ENCODE measurements at regions not wholly inside any gene's neighbourhood (a gene's known extent, or its start where the extent isn't known, plus 50 kb on each side); places are given as distances from the start of the nearest gene placed in this dataset.
"Not testable (repeated sequence)": the region's sequence is repeated elsewhere in the genome, so short reads cannot be mapped to it uniquely, and the experiment has no call there.

DNA sequence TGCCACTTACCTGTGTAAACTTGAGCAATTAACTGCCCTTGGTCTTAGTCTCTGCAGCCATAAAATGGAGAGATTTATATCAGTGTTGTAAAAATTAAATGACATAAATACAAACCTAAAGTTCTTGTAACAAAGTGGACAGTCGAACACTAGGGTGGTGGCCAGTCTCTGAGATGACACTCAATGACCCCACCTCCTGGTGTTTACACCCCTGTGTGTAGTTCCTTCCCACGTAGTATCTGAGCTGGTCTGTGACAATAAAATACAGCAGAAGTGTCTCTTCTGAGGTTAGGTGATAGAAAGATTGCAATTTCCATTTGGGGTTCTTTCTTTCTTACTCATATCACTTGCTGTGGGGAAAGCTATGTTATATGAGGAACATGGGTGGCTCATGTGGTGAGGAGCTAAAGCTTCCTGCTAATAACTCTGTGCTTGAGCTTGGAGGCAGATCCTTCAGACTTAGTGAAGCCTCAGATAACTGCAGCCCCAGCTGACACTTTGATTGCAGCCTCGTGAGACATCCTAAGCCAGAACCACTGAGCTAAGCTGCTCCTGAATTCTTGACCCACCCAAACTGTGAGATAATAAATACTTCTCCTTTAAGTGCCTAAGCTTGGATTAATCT is 173.4 kb upstream of the CHD1 start:
- no peak for DNase-seq

DNA sequence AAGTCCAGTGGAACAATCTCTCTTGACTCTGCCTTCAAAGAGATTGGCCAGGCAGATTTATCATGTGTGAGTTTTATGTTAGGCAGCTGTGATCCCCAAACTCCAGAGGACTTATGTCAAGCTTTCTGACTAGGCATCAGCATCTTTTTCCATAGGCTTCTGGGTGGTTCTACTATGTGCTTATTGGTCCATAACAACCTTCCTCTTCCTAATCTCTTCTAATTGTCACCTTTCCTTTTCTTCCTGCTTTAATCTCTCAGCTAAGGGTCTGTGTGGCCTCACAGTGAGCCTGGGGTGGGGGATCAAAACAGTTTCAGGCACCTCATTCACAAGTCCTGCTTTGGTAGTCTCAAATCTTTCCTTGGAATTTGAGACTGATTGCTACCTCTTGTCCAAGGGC is 170.9 kb upstream of the CHD1 start:
- DNase-seq = no peak

DNA sequence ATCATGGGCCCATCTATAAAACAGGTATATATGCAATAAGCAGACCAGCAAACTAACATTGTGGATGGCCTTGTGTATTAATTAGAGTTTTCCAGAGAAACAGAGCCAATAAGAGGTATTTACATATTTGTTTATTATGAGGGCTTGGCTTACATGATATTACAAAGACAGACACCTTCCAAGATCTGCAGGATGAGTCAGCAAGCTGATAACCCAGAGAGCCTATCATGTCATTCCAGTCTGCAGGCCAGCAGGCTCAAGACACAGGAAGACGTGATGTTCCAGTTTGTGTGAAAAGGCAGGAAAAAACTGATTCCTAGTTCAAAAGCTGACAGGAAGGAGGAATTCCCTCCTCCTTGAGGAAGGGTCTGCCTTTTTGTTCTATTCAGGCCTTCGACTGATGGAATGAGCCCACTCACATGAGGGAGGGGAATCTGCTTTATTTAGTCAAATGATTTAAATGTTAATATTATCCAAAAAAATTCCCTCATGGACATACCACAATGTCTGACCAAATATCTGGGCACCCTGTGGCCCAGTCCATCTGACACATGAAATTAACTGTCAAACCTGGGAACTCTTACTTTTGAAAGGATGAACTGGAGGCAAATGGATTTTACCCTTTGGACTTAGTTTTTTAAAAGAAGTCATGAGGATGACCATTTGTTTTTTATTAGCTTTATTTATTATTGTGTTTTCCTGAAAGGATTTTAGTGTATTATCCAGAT is 161.2 kb upstream of the CHD1 start:
- no peak for DNase-seq

DNA sequence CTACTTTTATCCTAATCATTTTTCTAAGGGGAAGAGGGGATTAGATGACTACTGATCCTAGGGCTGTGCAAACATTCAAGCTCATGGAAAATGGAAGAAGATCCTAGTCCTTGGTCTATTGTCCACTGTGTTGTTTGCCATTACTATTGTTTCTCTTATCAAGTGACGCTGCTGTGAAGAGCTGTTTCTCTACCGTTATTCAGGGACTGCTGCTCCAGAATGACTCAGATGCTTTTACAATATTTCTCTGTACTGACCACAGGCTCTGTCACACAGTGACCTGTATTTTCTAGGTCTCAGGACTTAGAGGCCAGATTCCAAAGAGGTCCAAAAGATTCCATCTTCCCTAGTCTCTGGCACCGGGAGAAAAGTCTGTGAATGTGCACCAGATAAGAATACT is 159.5 kb upstream of the CHD1 start:
- no peak for DNase-seq

DNA sequence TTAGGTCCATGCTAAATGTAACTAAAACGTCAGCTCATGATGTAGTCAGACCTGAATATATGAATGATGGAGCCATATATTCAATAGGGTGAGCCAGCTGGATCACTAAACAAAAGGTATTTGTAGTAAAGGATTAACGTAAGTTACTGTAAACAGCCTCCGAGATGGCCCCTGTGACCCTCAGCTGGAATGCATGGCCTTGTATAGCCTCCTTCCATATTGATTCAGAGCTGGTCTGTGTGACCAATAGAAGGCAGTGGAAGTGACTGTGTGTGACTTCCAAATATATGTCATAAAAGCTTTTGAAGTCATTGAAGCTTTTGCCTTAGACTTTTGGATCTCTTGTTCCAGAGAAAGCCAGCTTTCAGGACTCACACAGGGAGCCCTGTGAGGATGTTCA is 154.4 kb upstream of the CHD1 start:
- DNase-seq = no peak

DNA sequence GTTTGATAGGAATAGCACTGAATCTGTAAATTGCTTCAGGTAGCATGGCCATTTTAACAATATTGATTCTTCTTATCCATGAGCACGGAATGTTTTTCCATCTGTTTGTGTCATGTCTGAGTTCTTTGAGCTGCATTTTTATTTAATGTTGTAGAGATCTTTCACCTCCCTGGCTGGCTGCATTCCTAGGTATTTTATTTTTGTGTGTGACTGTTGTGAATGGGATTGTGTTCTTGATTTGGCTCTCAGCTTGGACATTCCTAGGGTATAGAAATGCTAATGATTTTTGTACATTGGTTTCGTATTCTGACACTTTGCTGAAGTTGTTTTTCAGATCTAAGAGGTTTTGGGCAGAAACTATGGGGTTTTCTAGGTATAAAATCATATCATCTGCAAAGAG is 152.9 kb upstream of the CHD1 start:
- DNase-seq = no peak

DNA sequence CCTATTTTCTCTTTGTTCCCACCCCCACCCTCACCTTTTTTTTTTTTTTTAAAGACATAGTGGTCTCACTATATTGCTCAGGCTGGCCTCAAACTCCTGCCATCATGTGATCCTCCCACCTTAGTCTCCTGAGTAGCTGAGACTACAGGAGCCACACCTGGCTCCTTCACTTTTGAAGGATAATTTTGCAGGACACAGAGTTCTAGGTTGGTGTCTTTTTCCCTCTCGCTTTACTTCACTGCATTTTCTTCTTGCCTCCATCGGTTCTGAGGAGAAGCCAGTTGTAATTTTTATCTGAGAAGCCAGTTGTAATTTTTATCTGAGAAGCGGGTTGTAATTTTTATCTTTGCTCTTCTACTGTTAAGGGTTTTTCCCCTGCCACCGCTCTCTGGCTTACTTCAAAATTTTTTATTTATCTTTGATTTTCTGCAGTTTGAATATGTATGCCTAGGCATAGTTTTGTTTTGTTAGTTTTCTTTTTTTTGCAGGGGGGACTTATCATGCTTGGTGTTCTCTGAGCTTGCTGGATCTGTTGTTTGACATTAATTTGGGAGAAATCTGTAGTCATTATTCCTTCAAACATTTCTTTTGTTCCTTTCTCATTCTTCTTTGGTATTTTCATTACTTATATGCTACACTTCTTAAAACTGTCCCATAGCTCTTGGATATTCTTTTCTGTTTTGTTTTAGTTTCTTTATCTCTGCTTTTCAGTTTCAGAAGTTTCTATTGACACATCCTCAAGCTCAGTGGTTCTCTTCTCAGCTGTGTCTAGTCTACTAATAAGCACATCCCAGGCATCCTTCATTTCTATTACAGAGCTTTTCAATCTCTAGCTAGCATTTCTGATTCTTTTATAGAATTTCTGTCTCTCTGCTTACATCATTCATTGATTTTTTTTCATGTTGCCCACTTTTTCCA is 148.2 kb upstream of the CHD1 start:
- DNase-seq = no peak

DNA sequence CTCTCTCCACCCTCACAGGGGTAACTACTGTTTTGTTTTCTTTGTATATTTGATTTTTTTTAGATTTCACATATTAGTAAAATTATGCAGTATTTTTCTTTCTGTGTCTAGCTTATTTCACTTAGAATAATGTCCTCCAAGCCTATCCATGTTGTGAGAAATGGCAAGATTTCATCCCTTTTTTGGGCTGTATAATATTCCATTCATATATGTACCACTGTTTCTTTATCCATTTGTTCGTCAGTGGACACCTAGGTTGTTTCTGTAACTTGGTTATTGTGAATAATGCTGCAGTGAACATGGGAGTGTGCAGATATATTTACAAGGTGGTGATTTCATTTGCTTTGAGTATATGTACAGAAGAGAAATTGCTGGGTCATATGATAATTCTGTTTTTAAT is 144.0 kb upstream of the CHD1 start:
- DNase-seq = no peak

DNA sequence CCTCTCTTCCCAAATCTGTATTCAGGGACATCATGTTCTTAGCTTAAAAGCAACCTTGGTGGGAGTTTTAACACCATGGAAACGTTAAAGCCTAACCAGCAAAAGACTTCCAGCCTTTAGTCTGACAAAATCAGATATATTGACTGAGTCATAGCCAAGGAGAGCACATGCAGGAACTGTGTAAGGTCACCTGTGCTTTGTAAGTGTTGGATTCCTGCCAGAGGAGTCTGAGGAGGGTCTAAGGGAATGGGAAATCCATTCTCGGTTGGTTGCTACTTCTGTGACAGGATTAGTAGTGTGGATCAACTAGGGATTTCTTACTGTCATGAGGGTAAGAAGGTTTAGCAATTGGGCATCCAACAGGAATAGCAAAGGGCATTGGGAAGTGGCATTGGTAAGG is 142.0 kb upstream of the CHD1 start:
- no peak for DNase-seq

DNA sequence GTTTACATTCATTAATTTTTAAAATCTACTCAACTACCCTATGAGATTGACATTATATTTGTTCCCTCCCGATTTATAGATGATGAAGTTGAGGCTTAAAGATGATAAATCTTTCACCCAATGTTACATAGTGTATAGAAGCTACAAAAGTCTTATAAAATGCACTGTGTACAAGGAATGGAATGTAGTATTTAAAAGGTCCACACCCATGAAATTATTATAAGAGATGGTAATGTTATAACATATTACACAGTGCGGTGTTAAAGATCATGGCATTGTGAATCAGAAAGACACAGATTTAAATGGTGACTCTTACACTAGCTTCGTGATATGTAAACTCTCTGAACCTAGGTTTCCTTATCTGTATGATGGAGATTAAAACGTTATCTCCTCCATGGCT is 141.6 kb upstream of the CHD1 start:
- no peak for DNase-seq

DNA sequence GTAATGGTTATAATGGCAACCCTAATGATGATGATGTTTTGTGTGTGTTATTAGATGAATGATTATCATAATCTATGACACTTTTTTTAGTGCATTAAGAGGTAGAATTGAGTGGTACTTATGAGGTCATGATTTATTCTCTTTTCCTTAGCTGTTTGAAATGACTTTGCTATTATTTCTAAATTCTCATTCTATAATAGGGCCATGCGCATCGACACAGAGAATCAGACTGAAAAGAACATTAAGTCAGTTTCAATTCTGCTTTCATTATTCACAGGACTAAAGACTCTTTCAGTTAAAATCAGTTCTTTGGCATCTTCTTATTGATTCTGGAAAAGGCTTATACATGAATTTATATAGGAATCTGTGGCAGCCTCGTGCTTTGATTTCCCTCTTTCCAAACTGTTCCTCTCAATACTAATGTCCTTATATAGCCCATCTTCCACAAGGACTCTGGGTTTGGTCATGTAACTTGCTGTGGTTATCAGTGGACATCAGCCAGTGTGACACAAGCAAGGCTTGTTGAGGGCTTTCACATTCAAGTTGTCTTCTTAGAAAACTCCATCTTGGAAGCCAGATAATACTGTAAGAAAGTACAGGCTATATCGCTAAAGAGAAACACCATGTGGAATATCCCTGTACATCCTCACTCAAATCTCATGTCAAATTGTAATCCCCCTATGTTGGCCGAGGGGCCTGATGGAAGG is 140.3 kb upstream of the CHD1 start:
- DNase-seq = no peak

DNA sequence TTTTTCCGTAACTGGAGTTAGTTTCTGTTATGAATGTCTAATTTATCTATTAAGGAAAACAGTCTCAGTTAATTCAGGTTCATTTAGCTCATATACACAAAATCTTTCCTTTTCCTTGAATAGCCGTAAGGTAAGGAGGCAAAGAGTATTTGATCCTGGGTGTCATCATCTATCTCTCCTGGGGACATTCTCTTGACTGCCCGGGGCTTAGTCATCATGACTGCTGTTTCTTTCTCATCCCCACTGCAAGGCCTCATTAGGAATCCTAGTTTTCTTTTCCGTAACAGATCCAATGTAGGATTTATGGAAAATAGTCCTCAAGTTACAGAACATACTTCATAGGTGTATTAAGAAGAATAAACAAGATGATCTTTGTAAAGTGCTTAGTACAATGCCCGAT is 134.9 kb upstream of the CHD1 start:
- DNase-seq = no peak

DNA sequence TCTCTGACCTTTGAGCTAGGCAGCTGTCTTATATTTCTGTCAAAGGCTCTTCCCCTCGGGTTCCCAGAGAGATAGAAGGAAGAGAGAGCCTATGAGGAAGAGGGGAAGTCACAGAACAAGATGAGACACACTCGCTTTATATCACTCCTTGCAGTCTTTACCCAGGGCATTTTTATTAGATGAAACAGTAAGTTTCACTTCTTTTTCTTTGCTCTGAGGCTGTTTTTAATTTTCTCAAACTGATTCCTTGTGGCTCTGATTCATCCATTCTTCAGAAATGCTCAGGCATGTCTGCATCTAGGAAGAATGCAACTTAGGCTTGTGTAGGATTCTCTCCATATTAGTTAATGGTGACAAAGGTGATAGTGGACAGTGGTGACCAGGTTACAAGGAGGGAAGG is 132.9 kb upstream of the CHD1 start:
- DNase-seq = no peak

DNA sequence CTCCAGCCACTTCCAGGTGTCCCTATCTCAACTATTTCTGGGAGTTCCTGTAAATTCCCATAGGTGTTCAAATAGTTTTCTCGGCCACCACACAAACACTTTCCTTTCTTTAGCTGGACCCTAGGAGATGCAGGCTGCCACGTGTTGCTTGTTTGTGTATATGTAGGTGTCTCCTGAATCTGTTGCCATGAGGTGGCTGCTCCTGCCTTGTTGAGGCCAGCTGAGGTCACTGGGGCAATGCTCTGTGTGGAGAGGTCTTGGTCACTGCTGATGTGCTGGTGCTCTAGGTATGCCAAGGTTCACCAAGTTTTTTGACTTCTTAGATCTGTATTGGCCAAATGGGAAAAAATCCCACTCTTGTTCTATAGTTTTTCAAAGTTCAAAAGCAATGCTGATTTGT is 132.5 kb upstream of the CHD1 start:
- DNase-seq = no peak

DNA sequence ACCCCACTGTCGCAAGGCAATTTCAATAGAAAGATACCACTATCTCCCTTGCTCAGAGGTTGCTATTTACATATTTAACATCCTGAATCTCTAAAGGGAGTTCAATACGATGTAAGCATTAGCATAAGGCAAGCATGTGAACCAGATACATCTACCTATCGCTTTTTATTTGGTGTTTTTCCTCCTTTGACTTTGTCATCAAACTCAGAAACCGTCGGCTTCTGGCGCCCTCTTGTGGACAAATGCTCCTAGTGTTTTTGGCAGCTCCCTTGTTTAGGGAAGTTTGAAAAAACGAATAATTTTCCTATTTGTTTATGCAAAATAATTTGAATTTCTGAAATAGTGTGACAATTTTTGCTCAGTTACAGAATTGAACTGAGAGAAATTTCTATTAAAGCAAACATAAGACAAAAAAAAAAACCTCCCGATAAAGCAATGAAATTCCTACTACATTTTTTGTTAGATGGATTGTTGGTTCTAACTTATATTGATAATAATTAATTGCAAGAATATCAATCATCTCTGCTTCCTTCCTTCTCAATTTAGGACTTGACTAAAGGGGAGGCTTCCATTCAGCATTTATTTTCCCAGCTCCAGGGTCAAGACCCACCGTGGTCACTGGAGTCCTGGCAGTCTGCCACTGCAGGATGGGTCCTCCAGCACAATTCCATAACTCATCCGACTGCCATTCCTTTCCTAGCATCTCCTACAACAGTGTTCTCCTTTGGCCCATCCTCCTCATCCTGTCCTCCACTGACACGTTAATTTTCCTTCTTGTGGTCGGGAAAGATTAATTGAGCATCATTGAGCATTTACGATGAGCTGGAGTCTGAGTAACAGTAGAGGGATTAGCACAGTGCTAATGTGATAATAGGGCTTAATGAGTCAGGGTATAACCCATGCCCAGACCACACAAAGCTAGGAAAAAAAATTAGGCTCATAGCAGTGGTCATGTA is 131.8 kb upstream of the CHD1 start:
- DNase-seq = no peak

DNA sequence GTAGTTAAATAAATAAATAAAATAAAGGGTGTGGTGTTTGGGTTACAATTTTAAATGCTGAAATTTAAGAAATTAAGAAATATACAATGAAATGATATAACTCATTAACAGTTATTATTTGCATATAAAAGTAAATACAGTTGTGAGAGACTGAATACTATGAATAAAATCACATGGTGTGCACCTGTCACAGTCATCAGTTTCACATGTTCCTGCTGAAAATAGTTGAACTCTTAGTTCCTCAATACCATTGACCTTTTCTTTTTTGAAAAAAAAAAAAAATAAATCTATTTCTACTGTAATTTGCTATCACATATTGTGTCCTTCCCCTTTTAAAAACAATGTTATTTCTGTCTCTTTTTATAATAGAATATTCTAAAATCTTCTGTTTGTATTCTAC is 130.9 kb upstream of the CHD1 start:
- no peak for DNase-seq

DNA sequence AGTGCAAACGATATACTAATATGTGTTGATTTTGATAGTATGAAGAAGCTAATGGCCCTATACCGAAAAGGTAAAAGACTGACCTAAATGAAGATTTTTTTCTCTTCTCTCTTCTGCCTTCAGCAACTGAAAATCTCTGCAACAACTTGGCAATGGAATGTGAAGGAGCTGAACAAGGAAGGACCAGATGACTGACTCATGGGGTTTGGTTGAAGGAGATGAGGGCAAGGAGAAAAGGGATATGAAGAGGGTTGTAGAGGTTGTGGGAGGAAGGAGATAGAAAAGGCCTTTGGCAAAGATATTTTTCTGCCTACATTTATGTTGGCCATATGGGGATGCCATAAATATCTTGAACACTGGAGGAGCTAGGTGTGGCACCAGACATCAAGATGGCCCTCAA is 129.7 kb upstream of the CHD1 start:
- DNase-seq = no peak

DNA sequence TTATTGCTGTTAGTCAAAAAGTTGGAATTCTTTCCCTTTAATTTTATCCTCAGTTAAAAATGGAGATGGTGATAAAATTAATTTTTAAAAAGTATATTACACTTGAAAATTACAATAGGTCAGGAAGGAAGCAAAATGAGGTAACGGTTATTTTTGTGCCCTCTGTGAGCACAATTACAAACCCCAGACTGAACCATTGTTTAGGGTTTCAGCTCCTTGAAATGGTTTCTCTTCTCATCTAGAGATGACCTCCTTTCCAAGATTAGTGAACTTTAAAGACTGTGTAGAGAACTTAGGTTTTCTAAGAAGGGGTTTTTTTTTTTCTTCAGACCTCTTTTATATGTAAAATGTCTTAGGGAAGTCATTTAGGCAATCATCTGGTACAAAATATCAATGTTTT is 126.2 kb upstream of the CHD1 start:
- DNase-seq = no peak

DNA sequence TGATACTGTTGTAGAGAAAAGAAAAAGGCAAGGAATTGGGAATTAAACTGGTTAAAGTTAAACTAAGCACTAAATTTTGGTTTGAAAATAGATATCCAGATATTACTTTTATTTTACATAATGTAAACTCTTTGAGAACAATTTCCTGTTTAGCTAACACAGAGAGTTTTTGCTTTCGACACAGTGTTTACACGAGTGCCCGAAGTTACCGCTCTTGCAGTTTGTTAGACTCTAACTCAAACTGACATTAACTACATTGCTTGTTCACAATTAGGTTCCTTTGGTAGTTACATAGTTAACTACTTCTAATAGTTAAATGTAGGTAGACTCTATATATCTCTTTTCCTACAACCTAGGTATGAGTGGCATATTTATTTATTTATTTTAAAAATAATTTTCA is 117.1 kb upstream of the CHD1 start:
- DNase-seq = no peak

DNA sequence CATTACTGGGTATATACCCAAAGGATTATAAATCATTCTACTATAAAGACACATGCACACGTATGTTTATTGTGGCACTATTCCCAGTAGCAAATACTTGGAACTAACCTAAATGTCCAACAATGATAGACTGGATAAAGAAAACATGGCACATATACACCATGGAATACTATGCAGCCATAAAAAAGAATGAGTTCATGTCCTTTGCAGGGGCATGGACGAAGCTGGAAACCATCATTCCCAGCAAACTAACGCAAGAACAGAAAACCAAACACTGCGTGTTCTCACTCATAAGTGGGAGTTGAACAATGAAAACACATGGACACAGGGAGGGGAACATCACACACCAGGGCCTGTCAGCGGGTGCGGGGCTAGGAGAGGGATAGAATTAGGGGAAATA is 114.5 kb upstream of the CHD1 start:
- not testable (repeated sequence) for DNase-seq

DNA sequence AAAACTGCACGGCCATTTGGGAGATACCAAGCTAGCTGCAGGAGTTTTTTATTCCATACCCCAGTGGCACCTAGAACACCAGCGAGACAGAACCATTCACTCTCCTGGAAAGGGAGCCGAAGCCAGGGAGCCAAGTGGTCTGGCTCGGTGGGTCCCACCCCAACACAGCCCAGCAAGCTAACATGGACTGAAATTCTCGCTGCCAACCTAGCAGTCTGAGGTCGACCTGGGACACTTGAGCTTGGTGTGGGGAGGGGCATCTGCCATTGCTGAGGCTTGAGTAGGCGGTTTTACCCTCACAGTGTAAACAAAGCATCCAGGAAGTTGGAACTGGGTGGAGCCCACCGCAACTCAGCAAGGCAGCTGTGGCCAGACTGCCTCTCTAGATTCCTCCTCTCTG is 108.9 kb upstream of the CHD1 start:
- no peak for DNase-seq

DNA sequence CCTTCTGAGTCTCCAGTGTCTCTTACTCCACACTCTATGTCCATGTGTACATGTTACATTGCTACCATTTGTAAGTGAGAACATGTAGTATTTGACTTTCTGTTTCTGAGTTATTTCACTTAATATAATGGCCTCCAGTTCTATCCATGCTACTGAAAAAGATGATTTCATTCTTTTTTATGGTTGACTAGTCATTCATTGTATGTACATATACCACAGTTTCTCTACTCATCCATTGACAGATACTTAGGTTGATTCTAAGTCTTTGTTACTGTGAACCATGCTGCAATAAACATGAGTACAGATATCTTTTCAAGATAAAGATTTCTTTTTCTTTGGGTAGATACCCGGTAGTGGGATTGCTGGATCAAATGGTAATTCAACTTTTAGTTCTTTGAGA is 107.1 kb upstream of the CHD1 start:
- DNase-seq = no peak
